DND-41 (cell line): ENCODE measurements at regions not wholly inside any gene's neighbourhood (a gene's known extent, or its start where the extent isn't known, plus 50 kb on each side); places are given as distances from the start of the nearest gene placed in this dataset.

ENCODE experiments used
- CTCF ChIP-seq: IDR thresholded peaks from 2 replicates; pipeline ENCODE4 v1.5.1; 2012; ENCODE audit warnings: borderline replicate concordance, low read length, moderate library complexity, mild to moderate bottlenecking; ENCODE audit not compliant: poor library complexity, severe bottlenecking; ENCODE audit errors: extremely low read depth
- EZH2 ChIP-seq: IDR thresholded peaks from 3 replicates; pipeline ENCODE4 v1.6.1; 2012; ENCODE audit warnings: borderline replicate concordance, low read depth, mild to moderate bottlenecking, moderate library complexity, low read length, inconsistent platforms; ENCODE audit not compliant: severe bottlenecking

GRCh38 chr3:86578071-86578470, 412.9 kb downstream of the VGLL3 start:
- TF ChIP-seq CTCF (no peak), EZH2 (no peak)
